MCF 10A (cell line): ENCODE measurements at regions not wholly inside any gene's neighbourhood (a gene's known extent, or its start where the extent isn't known, plus 50 kb on each side); places are given as distances from the start of the nearest gene placed in this dataset.
A peak's percentile ranks its signal among the peaks of the same experiment; 100 is the strongest.

Experiments used
- BruUV-seq: library from RNA; stranded (reverse); fragments of 400-500 nt; replicated peaks from 2 replicates; lab custom pipeline; 2021; lab: Mats Ljungman, UMichigan
- CTCF ChIA-PET: fragments of 300-600 bp; sonication (Branson Sonifier 250); formaldehyde crosslinking; extraction: SDS; loops from one replicate; lab custom pipeline; 2021; ENCODE audit warnings: antibody characterized with exemption, inconsistent platforms; lab: Yijun Ruan, JAX
- POLR2A ChIA-PET: fragments of 300-600, 350-650 bp; sonication (Branson Sonifier 250); formaldehyde crosslinking; extraction: SDS; loops from one replicate; lab custom pipeline; 2020; ENCODE audit warnings: antibody characterized with exemption, inconsistent platforms; lab: Yijun Ruan, JAX
- DNase-seq: peaks from one replicate; pipeline ENCODE4 v3.0.0-alpha.2; 2018; ENCODE audit not compliant: unreplicated experiment
- H3K27ac Mint-ChIP-seq: one replicate; pipeline ENCODE4 v1.8.0; 2022; ENCODE audit warnings: mild to moderate bottlenecking, low read depth, mixed read lengths; ENCODE audit not compliant: unreplicated experiment
- H3K27me3 Mint-ChIP-seq: one replicate; pipeline ENCODE4 v1.8.0; 2022; ENCODE audit warnings: mixed read lengths; ENCODE audit not compliant: insufficient read depth, unreplicated experiment
- H3K36me3 Mint-ChIP-seq: one replicate; pipeline ENCODE4 v1.8.0; 2022; ENCODE audit warnings: mild to moderate bottlenecking, moderate library complexity, mixed read lengths; ENCODE audit not compliant: insufficient read depth, unreplicated experiment
- H3K4me1 Mint-ChIP-seq: one replicate; pipeline ENCODE4 v1.8.0; 2022; ENCODE audit warnings: mixed read lengths; ENCODE audit not compliant: insufficient read depth, unreplicated experiment
- H3K4me3 Mint-ChIP-seq: one replicate; pipeline ENCODE4 v1.8.0; 2022; ENCODE audit warnings: mild to moderate bottlenecking, moderate library complexity, mixed read lengths; ENCODE audit not compliant: unreplicated experiment
- H3K9me3 Mint-ChIP-seq: one replicate; pipeline ENCODE4 v1.8.0; 2022; ENCODE audit warnings: mixed read lengths; ENCODE audit not compliant: unreplicated experiment
- CTCF ChIP-seq: fragments of 200-600 bp; IDR thresholded peaks from one replicate; pipeline ENCODE4 v1.8.0; 2022; ENCODE audit warnings: antibody characterized with exemption, mild to moderate bottlenecking; ENCODE audit not compliant: unreplicated experiment
- intact Hi-C: fragments of 100-400 bp; cut with micrococcal nuclease; formaldehyde crosslinking; loops from 2 replicates; pipeline ENCODE4 v1.14.1; 2022

GRCh38 chr10:29958440-29958839 lies 100.9 kb downstream of the JCAD start:
- Mint-ChIP-seq H3K9me3 (no peaks in the 10 kb centered on the region), H3K27ac (peak overlapping the region; percentile 55), H3K27me3 (no peaks in the 10 kb centered on the region), H3K36me3 (peaks cover 5% of the 10 kb centered on the region), H3K4me3 (no peak overlapping the region), H3K4me1 (peaks cover 36% of the 10 kb centered on the region)
- POLR2A ChIA-PET: no interaction called here
- intact Hi-C loops: no loop called here
- BruUV-seq: no TSS peak
- CTCF ChIA-PET: no interaction called here
- no peak for TF ChIP-seq CTCF
- no peak for DNase-seq

- no peaks in the 10 kb centered on the region for H3K27me3 Mint-ChIP-seq
- H3K36me3 Mint-ChIP-seq: peaks cover 5% of the 10 kb centered on the region
- peaks cover 36% of the 10 kb centered on the region for H3K4me1 Mint-ChIP-seq
- DNase-seq: peak; percentile 85
- TF ChIP-seq CTCF: no peak
- no peak overlapping the region for H3K4me3 Mint-ChIP-seq
- intact Hi-C loops: no loop called here
- BruUV-seq: no TSS peak
- H3K9me3 Mint-ChIP-seq: no peaks in the 10 kb centered on the region
- ChIA-PET CTCF (no interaction called here), POLR2A (no interaction called here)
- H3K27ac Mint-ChIP-seq: peak overlapping the region; percentile 55
Observed at GRCh38 chr10:29957907-29958331, 101.5 kb downstream of the JCAD start.

- POLR2A ChIA-PET: interaction anchor here (0.7 kb wide), 1 partner anchor 340 kb away, joined by 3 read pairs; no protein-coding TSS in a partner anchor
- no peak for TF ChIP-seq CTCF
- BruUV-seq: no TSS peak
- no peak overlapping the region for H3K4me3 Mint-ChIP-seq
- H3K9me3 Mint-ChIP-seq: no peaks in the 10 kb centered on the region
- DNase-seq: no peak
- peaks cover 41% of the 10 kb centered on the region for H3K4me1 Mint-ChIP-seq
- CTCF ChIA-PET: no interaction called here
- H3K27ac Mint-ChIP-seq: peak overlapping the region; percentile 55
- no peaks in the 10 kb centered on the region for H3K27me3 Mint-ChIP-seq
- intact Hi-C loops: no loop called here
- peaks cover 5% of the 10 kb centered on the region for H3K36me3 Mint-ChIP-seq
Observed at GRCh38 chr10:29957236-29957635, 102.2 kb downstream of the JCAD start.

- Mint-ChIP-seq H3K4me1 (peaks cover 49% of the 10 kb centered on the region), H3K4me3 (no peak overlapping the region), H3K27me3 (no peaks in the 10 kb centered on the region), H3K27ac (no peak overlapping the region), H3K36me3 (peaks cover 5% of the 10 kb centered on the region), H3K9me3 (no peaks in the 10 kb centered on the region)
- intact Hi-C loops: no loop called here
- no TSS peak for BruUV-seq
- TF ChIP-seq CTCF: no peak
- no peak for DNase-seq
- ChIA-PET CTCF (no interaction called here), POLR2A (interaction anchor here (0.7 kb wide), 1 partner anchor 340 kb away, joined by 3 read pairs; no protein-coding TSS in a partner anchor)
Observed at GRCh38 chr10:29956335-29956924, 103.0 kb downstream of the JCAD start.
